Neural crest cell (in vitro differentiated cells): ENCODE measurements at regions not wholly inside any gene's neighbourhood (a gene's known extent, or its start where the extent isn't known, plus 50 kb on each side); places are given as distances from the start of the nearest gene placed in this dataset.

Source experiments
- DNase-seq: peaks from one replicate; pipeline ENCODE4 v3.0.0; 2021; ENCODE audit warnings: low read depth, mixed read lengths, low spot score
- H3K27ac Mint-ChIP-seq: one replicate; pipeline ENCODE4 v1.8.0; 2021; ENCODE audit warnings: mild to moderate bottlenecking, mixed read lengths; ENCODE audit not compliant: unreplicated experiment
- H3K27me3 Mint-ChIP-seq: 2 replicates; pipeline ENCODE4 v1.8.0; 2021; ENCODE audit warnings: low read depth, mild to moderate bottlenecking, mixed read lengths
- H3K36me3 Mint-ChIP-seq: 2 replicates; pipeline ENCODE4 v1.8.0; 2021; ENCODE audit warnings: low read depth, mild to moderate bottlenecking, mixed read lengths
- H3K4me1 Mint-ChIP-seq: 2 replicates; pipeline ENCODE4 v1.8.0; 2021; ENCODE audit warnings: mixed read lengths
- H3K4me3 Mint-ChIP-seq: one replicate; pipeline ENCODE4 v1.8.0; 2021; ENCODE audit warnings: mild to moderate bottlenecking, mixed read lengths
- H3K9me3 Mint-ChIP-seq: 2 replicates; pipeline ENCODE4 v1.8.0; 2021; ENCODE audit warnings: mixed read lengths
- CTCF ChIP-seq: fragments of 200-600 bp; sonication (generic); conservative IDR thresholded peaks from 2 replicates; pipeline ENCODE4 v1.5.0; 2021; ENCODE audit warnings: antibody characterized with exemption, mild to moderate bottlenecking

GRCh38 chr12:34291001-34291400 lies 268.7 kb downstream of the ALG10 start:
- Mint-ChIP-seq H3K4me1 (no peaks in the 10 kb centered on the region), H3K27me3 (no peaks in the 10 kb centered on the region), H3K36me3 (peaks cover 4% of the 10 kb centered on the region), H3K27ac (no peak overlapping the region), H3K4me3 (no peak overlapping the region), H3K9me3 (no peaks in the 10 kb centered on the region)
- no peak for TF ChIP-seq CTCF
- DNase-seq: no peak

GRCh38 chr12:34291426-34291901 lies 269.2 kb downstream of the ALG10 start:
- Mint-ChIP-seq H3K9me3 (no peaks in the 10 kb centered on the region), H3K36me3 (peaks cover 4% of the 10 kb centered on the region), H3K4me3 (no peak overlapping the region), H3K4me1 (no peaks in the 10 kb centered on the region), H3K27me3 (no peaks in the 10 kb centered on the region), H3K27ac (no peak overlapping the region)
- no peak for TF ChIP-seq CTCF
- DNase-seq: no peak

- Mint-ChIP-seq H3K4me1 (no peaks in the 10 kb centered on the region), H3K4me3 (no peak overlapping the region), H3K27me3 (no peaks in the 10 kb centered on the region), H3K27ac (no peak overlapping the region), H3K36me3 (peaks cover 4% of the 10 kb centered on the region), H3K9me3 (no peaks in the 10 kb centered on the region)
- DNase-seq: no peak
- TF ChIP-seq CTCF: no peak
Observed at GRCh38 chr12:34292736-34293625, 270.7 kb downstream of the ALG10 start.

GRCh38 chr12:34294137-34294536 lies 271.8 kb downstream of the ALG10 start:
- Mint-ChIP-seq H3K36me3 (peaks cover 6% of the 10 kb centered on the region), H3K27me3 (no peaks in the 10 kb centered on the region), H3K4me1 (no peaks in the 10 kb centered on the region), H3K27ac (no peak overlapping the region), H3K9me3 (peaks cover under 1% of the 10 kb centered on the region), H3K4me3 (no peak overlapping the region)
- no peak for DNase-seq
- TF ChIP-seq CTCF: no peak

- H3K4me1 Mint-ChIP-seq: no peaks in the 10 kb centered on the region
- H3K27ac Mint-ChIP-seq: no peak overlapping the region
- no peak for TF ChIP-seq CTCF
- H3K4me3 Mint-ChIP-seq: no peak overlapping the region
- peaks cover 4% of the 10 kb centered on the region for H3K9me3 Mint-ChIP-seq
- no peaks in the 10 kb centered on the region for H3K27me3 Mint-ChIP-seq
- no peak for DNase-seq
- peaks cover 6% of the 10 kb centered on the region for H3K36me3 Mint-ChIP-seq
Observed at GRCh38 chr12:34294671-34295365, 272.5 kb downstream of the ALG10 start.
